Activated T-helper 17 cell treated with anti-CD3 and anti-CD28 coated beads, Interleukin-2, amount 50 U/mL, for 72 hours (primary cell): ENCODE measurements at regions not wholly inside any gene's neighbourhood (a gene's known extent, or its start where the extent isn't known, plus 50 kb on each side); places are given as distances from the start of the nearest gene placed in this dataset.
"Not testable (repeated sequence)": the region's sequence is repeated elsewhere in the genome, so short reads cannot be mapped to it uniquely, and the experiment has no call there.

Experiments used
- ATAC-seq: fragments of 150-1000 bp; cut with Tn5 transposase; replicated peaks from 2 replicates; pipeline ENCODE4 v1.10.0; 2021; ENCODE audit warnings: mild to moderate bottlenecking, moderate library complexity
- H3K27ac Mint-ChIP-seq: one replicate; pipeline ENCODE4 v1.8.0; 2022; ENCODE audit warnings: mixed read lengths
- H3K27me3 Mint-ChIP-seq: one replicate; pipeline ENCODE4 v1.8.0; 2022; ENCODE audit warnings: mixed read lengths
- H3K36me3 Mint-ChIP-seq: one replicate; pipeline ENCODE4 v1.8.0; 2022; ENCODE audit warnings: low read depth, mild to moderate bottlenecking, mixed read lengths
- H3K4me1 Mint-ChIP-seq: one replicate; pipeline ENCODE4 v1.8.0; 2022; ENCODE audit warnings: mixed read lengths
- H3K4me3 Mint-ChIP-seq: one replicate; pipeline ENCODE4 v1.8.0; 2022; ENCODE audit warnings: mild to moderate bottlenecking, mixed read lengths
- H3K9me3 Mint-ChIP-seq: one replicate; pipeline ENCODE4 v1.8.0; 2022; ENCODE audit warnings: mixed read lengths

- Mint-ChIP-seq H3K27ac (no peak overlapping the region), H3K9me3 (peaks cover 3% of the 10 kb centered on the region), H3K4me3 (no peak overlapping the region), H3K27me3 (peaks cover 24% of the 10 kb centered on the region), H3K36me3 (no peaks in the 10 kb centered on the region), H3K4me1 (no peaks in the 10 kb centered on the region)
- ATAC-seq = no peak
These were observed 152.2 kb upstream of the CHD6 start for GRCh38 chr20:41770427-41770826.

- ATAC-seq = no peak
- peaks cover 3% of the 10 kb centered on the region for H3K9me3 Mint-ChIP-seq
- peaks cover 19% of the 10 kb centered on the region for H3K27me3 Mint-ChIP-seq
- no peaks in the 10 kb centered on the region for H3K4me1 Mint-ChIP-seq
- H3K36me3 Mint-ChIP-seq = no peaks in the 10 kb centered on the region
- H3K27ac Mint-ChIP-seq = no peak overlapping the region
- H3K4me3 Mint-ChIP-seq = no peak overlapping the region
These were observed 151.4 kb upstream of the CHD6 start for GRCh38 chr20:41769592-41770018.

- no peak overlapping the region for H3K4me3 Mint-ChIP-seq
- no peaks in the 10 kb centered on the region for H3K4me1 Mint-ChIP-seq
- peaks cover 26% of the 10 kb centered on the region for H3K27me3 Mint-ChIP-seq
- peaks cover 3% of the 10 kb centered on the region for H3K9me3 Mint-ChIP-seq
- no peak overlapping the region for H3K27ac Mint-ChIP-seq
- H3K36me3 Mint-ChIP-seq = no peaks in the 10 kb centered on the region
- no peak for ATAC-seq
These were observed 132.0 kb upstream of the CHD6 start for GRCh38 chr20:41750137-41750536.

- peaks cover 31% of the 10 kb centered on the region for H3K27me3 Mint-ChIP-seq
- peaks cover 5% of the 10 kb centered on the region for H3K9me3 Mint-ChIP-seq
- no peaks in the 10 kb centered on the region for H3K4me1 Mint-ChIP-seq
- no peak overlapping the region for H3K27ac Mint-ChIP-seq
- ATAC-seq = no peak
- no peaks in the 10 kb centered on the region for H3K36me3 Mint-ChIP-seq
- H3K4me3 Mint-ChIP-seq = no peak overlapping the region
These were observed 130.8 kb upstream of the CHD6 start for GRCh38 chr20:41748756-41749582.

- Mint-ChIP-seq H3K4me3 (no peak overlapping the region), H3K36me3 (no peaks in the 10 kb centered on the region), H3K27ac (no peak overlapping the region), H3K9me3 (peaks cover 5% of the 10 kb centered on the region), H3K27me3 (peaks cover 31% of the 10 kb centered on the region), H3K4me1 (no peaks in the 10 kb centered on the region)
- ATAC-seq = no peak
These were observed 129.9 kb upstream of the CHD6 start for GRCh38 chr20:41748051-41748450.

GRCh38 chr20:41747226-41747625 is 129.0 kb upstream of the CHD6 start:
- Mint-ChIP-seq H3K27me3 (peaks cover 31% of the 10 kb centered on the region), H3K4me3 (no peak overlapping the region), H3K4me1 (no peaks in the 10 kb centered on the region), H3K36me3 (no peaks in the 10 kb centered on the region), H3K9me3 (peaks cover 5% of the 10 kb centered on the region), H3K27ac (no peak overlapping the region)
- ATAC-seq = no peak

- no peak for ATAC-seq
- Mint-ChIP-seq H3K9me3 (peaks cover 5% of the 10 kb centered on the region), H3K27me3 (peaks cover 31% of the 10 kb centered on the region), H3K4me3 (no peak overlapping the region), H3K36me3 (no peaks in the 10 kb centered on the region), H3K4me1 (no peaks in the 10 kb centered on the region), H3K27ac (no peak overlapping the region)
These were observed 128.5 kb upstream of the CHD6 start for GRCh38 chr20:41746635-41747034.

- Mint-ChIP-seq H3K36me3 (no peaks in the 10 kb centered on the region), H3K27me3 (no peaks in the 10 kb centered on the region), H3K4me3 (no peak overlapping the region), H3K27ac (no peak overlapping the region), H3K9me3 (no peaks in the 10 kb centered on the region), H3K4me1 (no peaks in the 10 kb centered on the region)
- ATAC-seq = peak; percentile 59
These were observed 120.5 kb upstream of the CHD6 start for GRCh38 chr20:41738604-41739206.

- no peaks in the 10 kb centered on the region for H3K9me3 Mint-ChIP-seq
These were observed 117.8 kb upstream of the CHD6 start for GRCh38 chr20:41735949-41736348.

GRCh38 chr20:41734506-41734945 is 116.3 kb upstream of the CHD6 start:
- Mint-ChIP-seq H3K36me3 (no peaks in the 10 kb centered on the region), H3K27me3 (no peaks in the 10 kb centered on the region), H3K27ac (no peak overlapping the region), H3K9me3 (no peaks in the 10 kb centered on the region), H3K4me1 (no peaks in the 10 kb centered on the region), H3K4me3 (no peak overlapping the region)
- ATAC-seq = peak; percentile 40

More at GRCh38 chr20:41735949-41736348, 117.8 kb upstream of the CHD6 start:
- no peak overlapping the region for H3K27ac Mint-ChIP-seq
- no peaks in the 10 kb centered on the region for H3K4me1 Mint-ChIP-seq
- H3K4me3 Mint-ChIP-seq = no peak overlapping the region
- no peak for ATAC-seq
- H3K27me3 Mint-ChIP-seq = no peaks in the 10 kb centered on the region
- H3K36me3 Mint-ChIP-seq = no peaks in the 10 kb centered on the region

GRCh38 chr20:41733151-41733550 is 115.0 kb upstream of the CHD6 start:
- Mint-ChIP-seq H3K4me3 (no peak overlapping the region), H3K36me3 (no peaks in the 10 kb centered on the region), H3K9me3 (no peaks in the 10 kb centered on the region), H3K27me3 (peaks cover 3% of the 10 kb centered on the region), H3K27ac (no peak overlapping the region), H3K4me1 (no peaks in the 10 kb centered on the region)
- ATAC-seq = no peak

GRCh38 chr20:41731198-41731597 is 113.0 kb upstream of the CHD6 start:
- not testable (repeated sequence) for H3K4me3 Mint-ChIP-seq, H3K4me1 Mint-ChIP-seq, H3K9me3 Mint-ChIP-seq, ATAC-seq, H3K27ac Mint-ChIP-seq, H3K36me3 Mint-ChIP-seq
- peaks cover 10% of the 10 kb centered on the region for H3K27me3 Mint-ChIP-seq

- not testable (repeated sequence) for H3K27ac Mint-ChIP-seq, ATAC-seq, H3K9me3 Mint-ChIP-seq, H3K4me1 Mint-ChIP-seq, H3K4me3 Mint-ChIP-seq, H3K36me3 Mint-ChIP-seq
- H3K27me3 Mint-ChIP-seq = peaks cover 10% of the 10 kb centered on the region
These were observed 109.5 kb upstream of the CHD6 start for GRCh38 chr20:41727681-41728080.

GRCh38 chr20:41726727-41727126 is 108.5 kb upstream of the CHD6 start:
- Mint-ChIP-seq H3K4me3 (no peak overlapping the region), H3K4me1 (no peaks in the 10 kb centered on the region), H3K36me3 (no peaks in the 10 kb centered on the region), H3K27me3 (peaks cover 10% of the 10 kb centered on the region), H3K27ac (no peak overlapping the region), H3K9me3 (no peaks in the 10 kb centered on the region)
- no peak for ATAC-seq

- Mint-ChIP-seq H3K9me3 (no peaks in the 10 kb centered on the region), H3K4me1 (no peaks in the 10 kb centered on the region), H3K27me3 (peaks cover 4% of the 10 kb centered on the region), H3K27ac (no peak overlapping the region), H3K4me3 (no peak overlapping the region), H3K36me3 (no peaks in the 10 kb centered on the region)
- no peak for ATAC-seq
These were observed 101.0 kb upstream of the CHD6 start for GRCh38 chr20:41719151-41719550.
